OCI-LY7 (cell line): ENCODE measurements at regions not wholly inside any gene's neighbourhood (a gene's known extent, or its start where the extent isn't known, plus 50 kb on each side); places are given as distances from the start of the nearest gene placed in this dataset.

Source experiments
- EZH2phosphoT487 ChIP-seq: fragments of 200-600 bp; sonication (generic); IDR thresholded peaks from 2 replicates; pipeline ENCODE4 v1.6.1; 2018; ENCODE audit warnings: low read depth, borderline replicate concordance, mild to moderate bottlenecking, mixed run types, antibody characterized with exemption, low read length, moderate library complexity, mixed read lengths
- TF ChIP-seq, protein P1 (sequence below): fragments of 200-600 bp; sonication (generic); conservative IDR thresholded peaks from 2 replicates; pipeline ENCODE4 v1.5.1; 2014; ENCODE audit warnings: mild to moderate bottlenecking, antibody characterized with exemption, low read length, moderate library complexity, mixed read lengths

DNA sequence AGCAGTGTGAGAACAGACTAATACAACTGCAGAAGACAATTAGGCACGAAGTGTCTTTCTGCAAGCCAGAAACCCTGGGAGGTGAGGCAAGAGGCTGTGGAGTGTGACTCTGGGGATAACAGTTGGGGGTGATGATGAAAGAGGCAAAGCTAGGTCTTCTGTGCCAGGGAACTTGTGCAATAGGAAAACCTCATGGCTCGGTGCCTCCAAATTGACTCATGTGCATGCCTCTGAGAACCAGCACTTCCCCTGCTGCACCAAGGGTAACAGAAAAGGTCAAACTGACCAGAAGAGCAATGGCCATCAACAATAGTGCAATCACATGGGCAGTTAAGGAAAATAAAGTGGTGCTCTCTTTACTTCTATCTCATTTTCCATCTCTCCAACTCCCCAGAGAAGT is 136.4 kb downstream of the SCG2 start:
- TF ChIP-seq, protein P1, sequence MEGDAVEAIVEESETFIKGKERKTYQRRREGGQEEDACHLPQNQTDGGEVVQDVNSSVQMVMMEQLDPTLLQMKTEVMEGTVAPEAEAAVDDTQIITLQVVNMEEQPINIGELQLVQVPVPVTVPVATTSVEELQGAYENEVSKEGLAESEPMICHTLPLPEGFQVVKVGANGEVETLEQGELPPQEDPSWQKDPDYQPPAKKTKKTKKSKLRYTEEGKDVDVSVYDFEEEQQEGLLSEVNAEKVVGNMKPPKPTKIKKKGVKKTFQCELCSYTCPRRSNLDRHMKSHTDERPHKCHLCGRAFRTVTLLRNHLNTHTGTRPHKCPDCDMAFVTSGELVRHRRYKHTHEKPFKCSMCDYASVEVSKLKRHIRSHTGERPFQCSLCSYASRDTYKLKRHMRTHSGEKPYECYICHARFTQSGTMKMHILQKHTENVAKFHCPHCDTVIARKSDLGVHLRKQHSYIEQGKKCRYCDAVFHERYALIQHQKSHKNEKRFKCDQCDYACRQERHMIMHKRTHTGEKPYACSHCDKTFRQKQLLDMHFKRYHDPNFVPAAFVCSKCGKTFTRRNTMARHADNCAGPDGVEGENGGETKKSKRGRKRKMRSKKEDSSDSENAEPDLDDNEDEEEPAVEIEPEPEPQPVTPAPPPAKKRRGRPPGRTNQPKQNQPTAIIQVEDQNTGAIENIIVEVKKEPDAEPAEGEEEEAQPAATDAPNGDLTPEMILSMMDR = no peak
- no peak for TF ChIP-seq EZH2phosphoT487
